ENCODE measurements at regions not wholly inside any gene's neighbourhood (a gene's known extent, or its start where the extent isn't known, plus 50 kb on each side); places are given as distances from the start of the nearest gene placed in this dataset.

DNA sequence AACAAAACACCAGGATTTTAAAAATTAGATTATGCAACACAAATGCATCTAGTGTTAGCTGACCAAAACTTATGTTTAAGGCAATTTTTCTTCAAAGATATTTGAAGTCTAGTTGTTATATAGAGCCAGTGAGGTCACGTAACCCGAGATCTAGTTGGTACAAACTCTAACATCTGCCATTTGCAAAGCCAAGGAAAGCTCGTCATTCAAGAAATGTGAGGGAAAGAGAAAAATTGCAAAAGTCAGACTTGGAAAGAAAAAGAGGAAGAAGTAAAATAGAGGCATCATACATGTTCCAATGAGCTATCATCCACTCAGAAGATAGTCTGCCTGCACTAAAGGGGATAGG lies 293.4 kb upstream of the PUM3 start:
- Histone ChIP-seq H3K9ac (ENCODE audit: low read length) (no peak overlapping the region), H4K20me1 (ENCODE audit: insufficient read depth) (no peaks in the 10 kb centered on the region), H3K79me2 (ENCODE audit: insufficient read depth, low read length) (no peaks in the 10 kb centered on the region), H2AFZ (ENCODE audit: low read depth, low read length, poor library complexity, severe bottlenecking) (no peak overlapping the region), H3K27me3 (ENCODE audit: insufficient read depth, low read length) (peaks cover 26% of the 10 kb centered on the region), H3K4me1 (ENCODE audit: control insufficient read depth in 1 of 2, insufficient read depth in 2 of 2, low read length in 2 of 2) (no peaks in the 10 kb centered on the region), H3K9me3 (ENCODE audit: control insufficient read depth in 1 of 2, insufficient read depth in 1 of 2, low read depth in 1 of 2, low read length in 2 of 2) (no peaks in the 10 kb centered on the region), H3K4me3 (replicated peaks in 1 of 2; ENCODE audit: low read depth in 1 of 2, low read length in 2 of 2) (no peak overlapping the region), H3K27ac (ENCODE audit: low read depth, low read length) (no peak overlapping the region), H3K9me2 (ENCODE audit: insufficient read depth) (no peaks in the 10 kb centered on the region), H3K36me3 (ENCODE audit: control insufficient read depth in 1 of 2, insufficient read depth in 2 of 2, low read length in 2 of 2) (no peaks in the 10 kb centered on the region), H3K4me2 (ENCODE audit: low read length) (no peak overlapping the region)
- BruUV-seq (replicated peaks) = no TSS peak
- DNase-seq (ENCODE audit: low read depth, low spot score) (no peak), ATAC-seq (no peak)
- TF ChIP-seq POLR2A (IDR thresholded peaks at IDR 0.05; ENCODE audit: borderline replicate concordance, extremely low read depth, insufficient read depth, insufficient read length) (no peak), EZH2phosphoT487 (IDR thresholded peaks at IDR 0.05; ENCODE audit: borderline replicate concordance) (no peak), SP1 (IDR thresholded peaks at IDR 0.05; ENCODE audit: low read depth) (no peak), SIN3A (IDR thresholded peaks at IDR 0.05; ENCODE audit: low read depth) (no peak), EGR1 (IDR thresholded peaks at IDR 0.05; ENCODE audit: low read depth) (no peak), YY1 (IDR thresholded peaks at IDR 0.05; ENCODE audit: extremely low read depth, insufficient replicate concordance, low read depth, low read length) (no peak), POLR2AphosphoS5 (IDR thresholded peaks at IDR 0.05; ENCODE audit: low read depth, low read length) (no peak), JUND (IDR thresholded peaks at IDR 0.05) (no peak), EZH2 (IDR thresholded peaks at IDR 0.05) (no peak)
- TF ChIP-seq, protein P1, sequence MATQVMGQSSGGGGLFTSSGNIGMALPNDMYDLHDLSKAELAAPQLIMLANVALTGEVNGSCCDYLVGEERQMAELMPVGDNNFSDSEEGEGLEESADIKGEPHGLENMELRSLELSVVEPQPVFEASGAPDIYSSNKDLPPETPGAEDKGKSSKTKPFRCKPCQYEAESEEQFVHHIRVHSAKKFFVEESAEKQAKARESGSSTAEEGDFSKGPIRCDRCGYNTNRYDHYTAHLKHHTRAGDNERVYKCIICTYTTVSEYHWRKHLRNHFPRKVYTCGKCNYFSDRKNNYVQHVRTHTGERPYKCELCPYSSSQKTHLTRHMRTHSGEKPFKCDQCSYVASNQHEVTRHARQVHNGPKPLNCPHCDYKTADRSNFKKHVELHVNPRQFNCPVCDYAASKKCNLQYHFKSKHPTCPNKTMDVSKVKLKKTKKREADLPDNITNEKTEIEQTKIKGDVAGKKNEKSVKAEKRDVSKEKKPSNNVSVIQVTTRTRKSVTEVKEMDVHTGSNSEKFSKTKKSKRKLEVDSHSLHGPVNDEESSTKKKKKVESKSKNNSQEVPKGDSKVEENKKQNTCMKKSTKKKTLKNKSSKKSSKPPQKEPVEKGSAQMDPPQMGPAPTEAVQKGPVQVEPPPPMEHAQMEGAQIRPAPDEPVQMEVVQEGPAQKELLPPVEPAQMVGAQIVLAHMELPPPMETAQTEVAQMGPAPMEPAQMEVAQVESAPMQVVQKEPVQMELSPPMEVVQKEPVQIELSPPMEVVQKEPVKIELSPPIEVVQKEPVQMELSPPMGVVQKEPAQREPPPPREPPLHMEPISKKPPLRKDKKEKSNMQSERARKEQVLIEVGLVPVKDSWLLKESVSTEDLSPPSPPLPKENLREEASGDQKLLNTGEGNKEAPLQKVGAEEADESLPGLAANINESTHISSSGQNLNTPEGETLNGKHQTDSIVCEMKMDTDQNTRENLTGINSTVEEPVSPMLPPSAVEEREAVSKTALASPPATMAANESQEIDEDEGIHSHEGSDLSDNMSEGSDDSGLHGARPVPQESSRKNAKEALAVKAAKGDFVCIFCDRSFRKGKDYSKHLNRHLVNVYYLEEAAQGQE (IDR thresholded peaks at IDR 0.05; ENCODE audit: low read depth) = no peak
- TF ChIP-seq, protein P2, sequence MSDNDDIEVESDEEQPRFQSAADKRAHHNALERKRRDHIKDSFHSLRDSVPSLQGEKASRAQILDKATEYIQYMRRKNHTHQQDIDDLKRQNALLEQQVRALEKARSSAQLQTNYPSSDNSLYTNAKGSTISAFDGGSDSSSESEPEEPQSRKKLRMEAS (IDR thresholded peaks at IDR 0.05) = no peak
- ChIA-PET POLR2A (no interaction called here), CTCF (no interaction called here), RAD21 (ENCODE audit: low non-redundant PET in 1 of 2, low total read pairs in 2 of 2, uncharacterized antibody in 2 of 2, unreplicated experiment in 2 of 2) (no interaction called here)
- intact Hi-C loops (cut with micrococcal nuclease) = no loop called here

Data from HCT116 (cell line).